ENCODE measurements at regions not wholly inside any gene's neighbourhood (a gene's known extent, or its start where the extent isn't known, plus 50 kb on each side); places are given as distances from the start of the nearest gene placed in this dataset.
"Not testable (repeated sequence)": the region's sequence is repeated elsewhere in the genome, so short reads cannot be mapped to it uniquely, and the experiment has no call there.

DNA sequence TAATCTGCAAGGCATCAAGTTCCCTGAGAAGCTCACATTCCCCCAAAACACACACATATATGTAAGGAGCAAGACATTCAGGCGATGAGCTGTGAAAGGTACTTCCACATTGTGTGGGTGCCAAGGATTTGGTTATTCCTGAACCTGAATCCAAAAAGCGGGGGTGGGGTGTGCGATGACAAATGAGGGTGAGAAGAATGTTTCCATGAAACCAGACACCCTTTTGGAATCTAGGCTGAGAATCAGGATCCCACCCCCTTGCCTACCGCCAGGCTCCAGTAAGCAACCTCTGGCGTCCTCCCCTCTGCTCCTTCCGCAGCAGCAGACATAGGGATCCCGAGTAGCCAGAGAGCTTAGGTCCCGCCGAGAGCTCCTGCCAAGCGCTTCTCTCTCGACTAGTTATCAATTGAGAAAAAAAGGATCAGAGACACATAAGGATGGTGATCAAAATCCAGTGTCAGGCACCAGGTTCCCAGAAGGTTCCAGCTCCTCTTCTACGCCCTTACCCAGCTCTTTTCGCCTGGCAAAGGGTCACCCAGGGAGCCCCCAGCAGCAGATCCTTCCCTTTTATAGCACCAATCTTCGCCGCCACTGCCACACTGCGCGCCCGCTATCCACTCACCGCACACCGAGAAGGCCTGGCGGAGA is 191.1 kb downstream of the USP22 start:
- TF ChIP-seq CTCF (conservative IDR thresholded peaks at IDR 0.05); EZH2 (IDR thresholded peaks at IDR 0.05; ENCODE audit: low read depth): not testable (repeated sequence)
